Sigmoid colon (tissue), 4 donors: ENCODE measurements at regions not wholly inside any gene's neighbourhood (a gene's known extent, or its start where the extent isn't known, plus 50 kb on each side); places are given as distances from the start of the nearest gene placed in this dataset.

ENCODE experiments used
- EP300 ChIP-seq, 4 donors: sonication (generic); formaldehyde crosslinking; IDR thresholded peaks; one replicate each; pipeline ENCODE4 v1.6.1; 2017; ENCODE audit warnings: antibody characterized with exemption in 4 of 4
- POLR2A ChIP-seq, 2 donors: fragments of 450-650 bp; IDR thresholded peaks; one replicate each; pipeline ENCODE4 v1.6.1; 2016; ENCODE audit warnings: antibody characterized with exemption in 2 of 2, mild to moderate bottlenecking in 2 of 2, moderate library complexity in 2 of 2
- POLR2AphosphoS5 ChIP-seq, 4 donors: sonication (generic); formaldehyde crosslinking; IDR thresholded peaks; one replicate each; pipeline ENCODE4 v1.6.1; 2017; ENCODE audit warnings: antibody characterized with exemption in 4 of 4
- TF ChIP-seq, protein P1 (sequence below), 4 experiments: fragments of 450-650 bp in 3 of 4; fragments of 200-600 bp in 1 of 4; IDR thresholded peaks; one replicate each; pipeline ENCODE4 v1.5.1; 2016 to 2019; ENCODE audit warnings: antibody characterized with exemption in 4 of 4, mild to moderate bottlenecking in 3 of 4, moderate library complexity in 2 of 4

DNA sequence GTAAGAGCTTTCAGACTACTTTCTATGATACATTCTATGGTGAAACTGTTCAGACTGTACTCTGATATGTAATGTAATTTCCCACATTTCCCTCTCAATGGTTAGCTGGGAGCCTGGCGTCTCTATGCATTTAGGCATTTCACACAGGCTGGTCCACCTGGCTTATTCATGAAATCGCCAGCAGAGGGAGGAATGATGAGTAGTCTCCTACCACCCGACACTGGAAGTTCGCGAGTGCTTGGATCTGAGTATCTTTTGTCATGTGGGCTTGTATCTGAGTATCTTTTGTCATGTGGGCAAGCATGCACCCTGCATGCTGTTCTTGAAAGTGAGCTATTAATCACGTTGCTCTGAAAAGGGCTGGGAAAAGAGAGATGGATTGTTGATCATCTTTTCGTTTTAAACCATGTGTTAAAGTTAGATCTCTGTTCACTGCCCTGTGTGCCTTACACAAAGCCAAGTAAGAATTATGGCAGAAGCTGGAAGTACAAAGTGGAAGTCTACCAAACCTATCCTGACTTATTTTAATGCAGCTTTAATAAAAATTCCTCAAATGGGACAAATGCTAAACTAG, 235.0 kb downstream of the ATP23 start:
- TF ChIP-seq, protein P1, sequence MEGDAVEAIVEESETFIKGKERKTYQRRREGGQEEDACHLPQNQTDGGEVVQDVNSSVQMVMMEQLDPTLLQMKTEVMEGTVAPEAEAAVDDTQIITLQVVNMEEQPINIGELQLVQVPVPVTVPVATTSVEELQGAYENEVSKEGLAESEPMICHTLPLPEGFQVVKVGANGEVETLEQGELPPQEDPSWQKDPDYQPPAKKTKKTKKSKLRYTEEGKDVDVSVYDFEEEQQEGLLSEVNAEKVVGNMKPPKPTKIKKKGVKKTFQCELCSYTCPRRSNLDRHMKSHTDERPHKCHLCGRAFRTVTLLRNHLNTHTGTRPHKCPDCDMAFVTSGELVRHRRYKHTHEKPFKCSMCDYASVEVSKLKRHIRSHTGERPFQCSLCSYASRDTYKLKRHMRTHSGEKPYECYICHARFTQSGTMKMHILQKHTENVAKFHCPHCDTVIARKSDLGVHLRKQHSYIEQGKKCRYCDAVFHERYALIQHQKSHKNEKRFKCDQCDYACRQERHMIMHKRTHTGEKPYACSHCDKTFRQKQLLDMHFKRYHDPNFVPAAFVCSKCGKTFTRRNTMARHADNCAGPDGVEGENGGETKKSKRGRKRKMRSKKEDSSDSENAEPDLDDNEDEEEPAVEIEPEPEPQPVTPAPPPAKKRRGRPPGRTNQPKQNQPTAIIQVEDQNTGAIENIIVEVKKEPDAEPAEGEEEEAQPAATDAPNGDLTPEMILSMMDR (IDR thresholded peaks at IDR 0.05) = no peak
- no peak for TF ChIP-seq POLR2A (IDR thresholded peaks at IDR 0.05)
- no peak for TF ChIP-seq EP300 (IDR thresholded peaks at IDR 0.05)
- TF ChIP-seq POLR2AphosphoS5 (IDR thresholded peaks at IDR 0.05) = no peak
